DMS 273 treated with DMSO at 0.1 percent for 48 hours (cell line): ENCODE measurements at regions not wholly inside any gene's neighbourhood (a gene's known extent, or its start where the extent isn't known, plus 50 kb on each side); places are given as distances from the start of the nearest gene placed in this dataset.

Experiments used
- DNase-seq: peaks from one replicate; lab custom pipeline; 2025; lab: John Stamatoyannopoulos, UW

DNA sequence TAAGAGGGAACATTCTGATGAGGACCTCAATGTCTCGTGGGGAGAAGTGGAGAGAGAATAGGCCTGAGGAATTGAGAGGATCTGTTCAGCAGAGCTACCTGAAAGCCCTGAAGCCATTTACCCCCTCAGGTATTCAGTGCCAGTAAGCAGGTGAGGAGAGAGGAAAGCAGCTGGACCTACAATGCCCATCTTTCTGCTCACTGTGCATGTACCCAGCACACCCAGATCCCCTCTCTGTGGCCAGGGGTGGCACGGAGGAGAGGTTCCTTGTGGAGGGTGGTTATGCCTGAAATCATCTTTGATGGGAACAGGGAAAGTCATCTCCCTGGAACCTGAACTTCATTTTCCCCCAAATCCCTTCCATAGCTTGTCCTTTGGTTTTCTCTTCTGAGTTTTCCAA lies 277.8 kb upstream of the B3GAT1 start:
- no peak for DNase-seq

DNA sequence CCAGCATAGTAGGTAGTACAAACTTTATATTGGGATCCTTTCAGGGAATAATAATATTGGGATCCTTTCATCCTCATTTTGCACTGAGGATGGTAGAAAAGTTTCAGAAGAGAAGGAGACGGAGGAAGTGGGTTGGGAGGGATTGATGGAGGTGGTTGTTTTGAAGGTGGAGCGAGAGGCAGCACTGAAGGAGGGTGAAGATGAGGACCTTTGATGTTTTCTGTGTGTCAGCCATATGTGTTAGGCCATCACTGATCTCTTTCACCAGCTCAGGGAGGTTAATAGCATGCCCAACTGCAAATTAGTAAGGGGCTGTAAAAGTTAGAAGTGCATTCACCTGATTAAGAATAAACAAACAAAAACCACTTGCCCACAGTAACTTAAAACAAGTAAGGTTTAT lies 275.5 kb upstream of the B3GAT1 start:
- DNase-seq, result no peak

DNA sequence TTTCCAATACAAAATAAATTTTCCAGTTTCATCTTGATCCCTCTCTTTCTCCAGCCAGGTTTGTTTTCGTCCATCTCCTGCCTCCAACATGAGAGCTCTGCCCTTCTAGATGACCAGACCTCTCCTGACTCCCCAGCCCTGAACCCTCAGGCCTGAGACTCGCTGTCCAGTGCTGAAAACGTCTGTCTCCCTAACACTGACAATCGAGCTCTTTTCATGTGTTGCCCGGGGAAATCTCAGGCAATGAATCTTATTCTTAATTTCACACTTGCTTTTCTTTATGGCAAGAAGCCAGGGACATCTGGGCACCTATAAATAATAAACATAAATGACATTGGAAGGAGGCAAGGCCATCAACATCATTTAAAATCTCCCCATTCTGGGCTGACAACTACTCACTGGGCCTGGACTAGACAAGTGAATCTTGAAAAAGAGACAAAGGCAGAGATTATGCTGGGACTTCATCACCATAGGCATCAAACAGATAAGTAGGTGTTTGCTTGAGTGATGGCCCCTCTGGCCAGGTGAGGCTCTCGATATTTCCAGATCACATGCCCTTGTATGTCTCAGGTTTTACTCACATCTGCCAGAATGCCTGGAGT lies 274.5 kb upstream of the B3GAT1 start:
- DNase-seq, result no peak

GRCh38 chr11:134685793-134686380 lies 273.8 kb upstream of the B3GAT1 start:
- no peak for DNase-seq

DNA sequence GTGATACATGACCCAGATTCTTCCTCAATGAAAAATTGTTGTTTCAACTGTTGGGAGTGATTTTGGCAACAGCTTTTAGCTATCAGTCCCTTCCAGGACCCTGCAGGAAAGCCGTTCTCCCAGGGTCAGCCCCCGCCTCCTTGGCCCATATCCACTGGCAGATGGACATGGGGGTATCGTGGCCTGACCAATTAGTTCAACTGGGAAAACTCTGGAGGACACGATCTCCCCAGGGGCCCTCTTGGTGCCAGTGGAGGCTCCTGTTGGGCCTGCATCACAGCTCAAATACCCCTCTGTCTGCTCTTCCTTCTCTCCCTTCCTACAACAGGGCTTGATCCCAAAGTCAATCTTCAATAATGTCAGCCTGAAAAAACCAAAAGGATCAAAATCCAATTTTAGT lies 272.5 kb upstream of the B3GAT1 start:
- no peak for DNase-seq

DNA sequence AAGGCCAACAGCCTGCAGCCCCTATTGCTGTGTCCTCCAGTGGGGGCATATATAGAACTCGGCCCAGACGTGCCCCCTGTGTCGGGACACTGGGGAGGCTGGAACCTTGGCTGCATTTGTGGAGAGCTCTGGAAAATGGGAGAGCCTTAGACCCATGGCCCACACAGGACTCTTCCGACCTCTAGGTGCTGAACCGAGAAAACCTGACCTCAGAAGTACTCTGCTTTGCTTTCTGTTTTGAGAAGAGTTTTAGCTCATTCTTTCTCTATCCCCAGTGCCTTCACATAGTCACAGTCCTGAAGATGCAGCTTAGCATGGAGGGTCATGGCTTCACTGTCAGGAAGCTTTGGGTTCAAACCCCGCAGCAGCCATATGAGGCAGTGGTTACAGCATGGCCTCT lies 271.8 kb upstream of the B3GAT1 start:
- no peak for DNase-seq

DNA sequence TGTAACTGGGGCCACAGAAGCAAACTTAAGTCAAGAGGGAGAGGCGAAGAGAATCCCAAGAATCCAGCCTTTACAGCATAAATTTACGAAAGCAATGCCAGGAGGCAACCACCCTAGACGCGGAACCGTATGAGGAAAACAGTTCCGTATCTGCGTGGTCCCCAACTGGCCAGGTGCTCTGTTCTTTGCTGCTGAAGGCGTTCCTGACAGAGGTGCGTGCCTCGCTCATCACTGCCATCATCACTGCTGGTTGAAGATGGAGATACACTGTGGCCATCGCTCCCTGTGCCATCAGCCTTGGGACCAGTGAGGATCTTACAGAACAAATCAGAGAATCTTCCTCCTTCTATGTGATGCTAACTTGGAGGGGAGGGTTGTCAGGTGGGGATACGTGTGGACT lies 270.5 kb upstream of the B3GAT1 start:
- no peak for DNase-seq

GRCh38 chr11:134679592-134679991 lies 267.6 kb upstream of the B3GAT1 start:
- DNase-seq, result no peak

GRCh38 chr11:134678744-134679143 lies 266.7 kb upstream of the B3GAT1 start:
- no peak for DNase-seq

- DNase-seq, result no peak
Measured at GRCh38 chr11:134677891-134678551, 266.0 kb upstream of the B3GAT1 start.

DNA sequence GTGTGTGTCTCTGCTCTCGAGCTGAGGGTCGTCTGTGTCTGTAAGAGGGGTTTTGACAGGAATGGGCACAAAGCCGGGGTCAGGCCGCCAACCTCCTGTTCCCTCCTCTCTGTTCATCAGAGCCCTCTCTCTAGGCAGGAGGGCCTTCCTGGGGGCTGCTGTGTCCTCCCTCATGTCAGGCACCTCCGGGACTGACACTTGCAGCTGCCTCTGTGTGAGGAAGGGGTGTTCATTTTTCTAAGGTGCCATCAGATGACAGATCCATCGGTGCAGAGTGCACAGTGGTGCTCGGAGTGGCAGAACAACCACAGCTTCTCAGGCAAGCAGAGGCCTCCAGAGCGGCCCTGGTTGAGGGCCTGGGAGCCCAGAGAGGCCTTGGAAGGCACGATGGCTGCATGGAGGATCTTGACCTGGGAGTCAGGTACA lies 265.4 kb upstream of the B3GAT1 start:
- no peak for DNase-seq

GRCh38 chr11:134676516-134677287 lies 264.7 kb upstream of the B3GAT1 start:
- no peak for DNase-seq

- no peak for DNase-seq
Measured at GRCh38 chr11:134675983-134676382, 263.9 kb upstream of the B3GAT1 start.

DNA sequence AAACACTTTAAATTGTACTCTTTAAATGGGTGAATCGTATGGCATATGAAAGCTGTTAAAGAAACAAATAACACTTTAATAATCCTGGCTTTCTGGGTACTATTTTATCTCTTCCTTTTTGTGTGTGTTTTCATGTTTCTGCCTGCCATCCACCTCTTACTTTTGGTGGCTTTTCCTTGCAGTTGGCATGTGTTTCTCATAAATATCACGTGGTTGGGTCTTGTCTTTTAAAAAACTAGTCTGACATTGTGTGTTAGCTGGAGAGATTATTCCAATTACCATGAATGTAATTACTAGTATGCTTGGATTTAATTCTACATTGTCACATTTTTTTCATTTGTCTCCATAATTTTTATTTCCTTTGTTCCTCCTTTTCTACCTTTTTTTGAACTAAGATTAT lies 262.9 kb upstream of the B3GAT1 start:
- DNase-seq, result no peak

- DNase-seq, result no peak
Measured at GRCh38 chr11:134670961-134671370, 258.9 kb upstream of the B3GAT1 start.

DNA sequence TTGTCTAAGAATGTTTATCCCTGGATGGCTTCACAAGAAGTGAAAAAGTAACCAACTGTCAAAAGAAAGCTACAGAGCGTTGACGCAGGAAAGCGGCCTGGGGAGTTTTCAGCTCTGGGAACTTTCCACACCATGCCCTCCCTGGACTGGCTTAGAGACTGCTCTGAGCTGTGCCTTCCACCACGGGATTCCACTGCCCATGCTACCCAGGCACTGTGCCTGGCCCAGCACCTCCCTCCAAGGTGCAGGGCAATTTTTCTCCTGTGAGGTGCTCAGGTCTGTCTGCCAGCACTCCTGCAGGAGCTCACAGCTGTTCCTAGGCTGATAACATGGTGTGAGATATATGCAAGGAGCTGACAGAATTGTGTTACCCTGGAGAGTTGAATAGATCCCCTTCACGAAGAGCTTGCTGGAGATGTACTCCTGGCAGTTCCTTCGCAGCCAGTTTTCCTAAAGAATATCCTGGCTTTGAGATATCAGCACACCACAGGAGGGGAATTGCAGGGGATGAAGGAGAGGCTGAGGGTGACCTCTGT lies 258.3 kb upstream of the B3GAT1 start:
- DNase-seq, result no peak

DNA sequence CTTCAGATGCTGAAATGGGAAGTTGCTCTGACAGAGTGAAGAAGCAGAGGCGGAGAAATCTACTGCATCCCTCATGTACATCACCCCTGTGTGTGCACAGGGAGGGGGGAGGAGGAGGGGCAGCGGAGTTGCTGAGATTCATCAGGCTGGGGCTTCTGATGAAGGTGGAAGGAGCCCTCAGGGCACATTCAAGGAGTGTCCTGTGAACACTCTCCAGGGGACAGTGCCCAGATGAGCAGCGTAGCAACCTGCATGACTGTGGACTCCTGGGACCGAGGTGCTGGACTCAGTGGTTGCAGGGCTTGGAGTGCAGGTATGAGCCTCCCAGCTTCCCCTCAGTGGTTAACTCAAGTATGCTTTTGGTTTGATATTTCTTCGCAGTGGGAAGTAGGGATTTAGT lies 257.8 kb upstream of the B3GAT1 start:
- DNase-seq, result no peak

DNA sequence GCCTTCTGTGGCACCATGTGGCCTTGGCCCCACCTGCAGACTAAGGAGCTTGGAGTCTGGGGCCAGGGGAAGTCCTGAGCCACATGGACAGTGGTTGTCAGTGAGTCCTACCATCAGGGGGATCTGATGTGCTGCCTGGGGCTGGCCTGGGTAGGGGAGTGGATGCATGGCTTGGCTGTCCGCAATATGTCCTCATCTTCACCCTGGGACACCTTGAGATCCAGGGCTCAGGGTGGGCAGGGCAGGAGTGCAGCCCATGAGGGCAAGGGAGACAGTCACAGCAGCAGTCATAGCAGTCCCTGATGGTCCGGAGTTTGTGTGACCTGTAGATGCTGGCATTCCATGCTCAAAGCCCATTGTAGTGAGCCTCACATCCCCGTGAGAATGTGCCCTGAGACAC lies 256.8 kb upstream of the B3GAT1 start:
- no peak for DNase-seq

DNA sequence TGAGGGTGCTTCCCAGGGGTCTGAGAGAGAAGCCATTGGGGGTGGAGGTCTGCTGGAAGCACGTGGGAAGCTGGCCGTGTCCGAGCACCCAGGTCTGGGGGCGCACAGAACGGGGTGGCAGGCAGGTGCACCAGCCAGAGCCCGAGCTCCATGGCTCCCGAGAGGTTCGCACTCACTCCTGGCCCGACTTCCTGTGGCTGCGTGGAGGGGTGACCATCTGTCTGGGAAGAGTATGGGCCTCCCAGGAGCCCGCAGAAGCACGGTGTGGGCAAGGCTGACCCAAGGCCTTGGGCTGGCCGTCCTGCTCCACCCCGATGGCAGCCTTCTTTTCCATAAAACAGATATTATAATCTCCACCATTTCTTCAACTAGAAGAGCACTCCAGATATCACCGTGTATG lies 256.0 kb upstream of the B3GAT1 start:
- DNase-seq, result no peak

- DNase-seq, result no peak
Measured at GRCh38 chr11:134667505-134667904, 255.5 kb upstream of the B3GAT1 start.

GRCh38 chr11:134667175-134667500 lies 255.1 kb upstream of the B3GAT1 start:
- DNase-seq, result no peak

GRCh38 chr11:134666273-134667174 lies 254.5 kb upstream of the B3GAT1 start:
- no peak for DNase-seq
